H1 (cell line): ENCODE measurements at regions not wholly inside any gene's neighbourhood (a gene's known extent, or its start where the extent isn't known, plus 50 kb on each side); places are given as distances from the start of the nearest gene placed in this dataset.

Experiments
- CTCF ChIA-PET: fragments of 300-600 bp; sonication (Branson Sonifier 250); formaldehyde crosslinking; loops from one replicate; lab custom pipeline; 2021; ENCODE audit not compliant: partially characterized antibody; lab: Charles Lee
- POLR2A ChIA-PET: fragments of 300-600 bp; sonication (Branson Sonifier 250); formaldehyde crosslinking; loops from one replicate; lab custom pipeline; 2021; ENCODE audit warnings: inconsistent platforms; ENCODE audit not compliant: partially characterized antibody; lab: Charles Lee
- DNase-seq, 2 experiments: peaks; one replicate each; pipeline versions ENCODE4 v3.0.0 to v3.0.0-alpha.2; 2010 to 2022; ENCODE audit warnings: low spot score in 2 of 2, low read depth in 1 of 2, mixed read lengths in 1 of 2
- FAIRE-seq: peaks from 2 replicates; lab custom pipeline; 2011; peaks lifted over from hg19 to GRCh38; lab: Jason Lieb, UNC
- H2AFZ ChIP-seq: 2 replicates; pipeline ENCODE4 v1.8.1; 2012; ENCODE audit warnings: low read length, inconsistent platforms
- H2AK5ac ChIP-seq: 2 replicates; pipeline ENCODE4 v1.6.1; 2013; ENCODE audit warnings: low read depth, low read length
- H2BK120ac ChIP-seq: replicated peaks from 2 replicates; pipeline ENCODE3; 2013; ENCODE audit warnings: low read depth, low read length, inconsistent platforms
- H2BK12ac ChIP-seq: 2 replicates; pipeline ENCODE4 v1.6.1; 2013; ENCODE audit warnings: low read depth, low read length
- H2BK15ac ChIP-seq: 2 replicates; pipeline ENCODE4 v1.6.1; 2013; ENCODE audit warnings: low read length
- H2BK20ac ChIP-seq: 2 replicates; pipeline ENCODE4 v1.6.1; 2013; ENCODE audit warnings: low read length
- H2BK5ac ChIP-seq: 2 replicates; pipeline ENCODE4 v1.6.1; 2013; ENCODE audit warnings: low read depth, low read length
- H3K14ac ChIP-seq: 2 replicates; pipeline ENCODE4 v1.6.1; 2013; ENCODE audit warnings: inconsistent platforms; ENCODE audit not compliant: insufficient read length
- H3K18ac ChIP-seq: 2 replicates; pipeline ENCODE4 v1.6.1; 2013; ENCODE audit warnings: low read length; ENCODE audit errors: extremely low read depth
- H3K23ac ChIP-seq: 2 replicates; pipeline ENCODE4 v1.6.1; 2013; ENCODE audit warnings: inconsistent platforms; ENCODE audit not compliant: insufficient read length
- H3K23me2 ChIP-seq: 2 replicates; pipeline ENCODE4 v1.6.1; 2013; ENCODE audit warnings: low read depth, low read length
- H3K27ac ChIP-seq: 2 replicates; pipeline ENCODE4 v1.6.1; 2011; ENCODE audit warnings: low read depth, low read length, inconsistent platforms
- H3K27me3 ChIP-seq, 4 experiments: replicated peaks in 1 of 4; 1 replicate in 1 of 4; 2 replicates in 3 of 4; pipeline versions ENCODE4 v1.6.1 to v1.8.1; 2011 to 2013; ENCODE audit warnings: low read length in 3 of 4, mild to moderate bottlenecking in 3 of 4, inconsistent platforms in 2 of 4, mixed read lengths in 2 of 4, moderate library complexity in 1 of 4; ENCODE audit not compliant: control insufficient read depth in 3 of 4, insufficient read depth in 3 of 4; ENCODE audit errors: extremely low read depth in 1 of 4
- H3K36me3 ChIP-seq, 4 experiments: 2 replicates each; pipeline versions ENCODE4 v1.6.1 to v1.8.1; 2011 to 2013; ENCODE audit warnings: mild to moderate bottlenecking in 4 of 4, low read length in 3 of 4, moderate library complexity in 2 of 4, control low read depth in 1 of 4, inconsistent platforms in 1 of 4; ENCODE audit not compliant: insufficient read depth in 4 of 4, control insufficient read depth in 2 of 4
- H3K4ac ChIP-seq: replicated peaks from 2 replicates; pipeline ENCODE3; 2013; ENCODE audit warnings: low read length, low read depth, mixed read lengths, inconsistent platforms; ENCODE audit not compliant: insufficient read length
- H3K4me1 ChIP-seq, 4 experiments: replicated peaks in 1 of 4; 1 replicate in 1 of 4; 2 replicates in 3 of 4; pipeline versions ENCODE4 v1.6.1 to v1.8.1; 2011 to 2013; ENCODE audit warnings: low read length in 3 of 4, inconsistent platforms in 2 of 4, mixed read lengths in 1 of 4; ENCODE audit not compliant: insufficient read depth in 4 of 4, control insufficient read depth in 3 of 4
- H3K4me2 ChIP-seq, 2 experiments: 2 replicates each; pipeline versions ENCODE4 v1.6.1 to v1.8.1; 2011 to 2013; ENCODE audit warnings: low read depth in 2 of 2, low read length in 2 of 2, control low read depth in 1 of 2, inconsistent platforms in 1 of 2, mild to moderate bottlenecking in 1 of 2; ENCODE audit not compliant: insufficient read depth in 1 of 2
- H3K4me3 ChIP-seq, 4 experiments: fragments of 200-600, 300-600 bp in 1 of 4; sonication (generic), shearing (Covaris generic), sonication (Bioruptor Twin) in 1 of 4; 2 replicates each; pipeline versions ENCODE4 v1.5.1 to v1.8.1; 2011 to 2016; ENCODE audit warnings: low read length in 4 of 4, low read depth in 3 of 4, control low read depth in 2 of 4, inconsistent platforms in 2 of 4, mild to moderate bottlenecking in 2 of 4, mixed read lengths in 1 of 4, moderate library complexity in 1 of 4; ENCODE audit not compliant: insufficient read depth in 2 of 4; ENCODE audit errors: extremely low read depth in 1 of 4
- H3K56ac ChIP-seq: replicated peaks from 2 replicates; pipeline ENCODE3; 2013; ENCODE audit warnings: low read depth, mild to moderate bottlenecking, mixed read lengths, low read length, inconsistent platforms; ENCODE audit not compliant: insufficient read length
- H3K79me1 ChIP-seq: 2 replicates; pipeline ENCODE4 v1.6.1; 2013; ENCODE audit warnings: low read depth, low read length, control low read depth
- H3K79me2 ChIP-seq, 2 experiments: 2 replicates each; pipeline versions ENCODE4 v1.6.1 to v1.8.1; 2012 to 2013; ENCODE audit warnings: low read length in 2 of 2, mild to moderate bottlenecking in 2 of 2, inconsistent platforms in 1 of 2; ENCODE audit not compliant: insufficient read depth in 2 of 2, control insufficient read depth in 1 of 2
- H3K9ac ChIP-seq, 4 experiments: replicated peaks in 1 of 4; 1 replicate in 1 of 4; 2 replicates in 3 of 4; pipeline versions ENCODE4 v1.6.1 to v1.8.1; 2011 to 2013; ENCODE audit warnings: low read depth in 3 of 4, low read length in 3 of 4, control low read depth in 2 of 4, mild to moderate bottlenecking in 2 of 4, moderate library complexity in 2 of 4, inconsistent platforms in 1 of 4; ENCODE audit errors: extremely low read depth in 1 of 4
- H3K9me3 ChIP-seq, 2 experiments: 2 replicates each; pipeline versions ENCODE4 v1.6.1 to v1.8.1; 2012 to 2013; ENCODE audit warnings: mild to moderate bottlenecking in 2 of 2, moderate library complexity in 2 of 2, control low read depth in 1 of 2, inconsistent platforms in 1 of 2, low read depth in 1 of 2, low read length in 1 of 2, mixed read lengths in 1 of 2; ENCODE audit not compliant: insufficient read depth in 2 of 2
- H4K20me1 ChIP-seq, 2 experiments: replicated peaks in 1 of 2; 2 replicates each; pipeline versions ENCODE3 to v1.8.1; 2011 to 2013; ENCODE audit warnings: inconsistent platforms in 2 of 2, low read length in 2 of 2, mild to moderate bottlenecking in 1 of 2; ENCODE audit not compliant: insufficient read depth in 2 of 2, control insufficient read depth in 1 of 2
- H4K5ac ChIP-seq: 2 replicates; pipeline ENCODE4 v1.6.1; 2013; ENCODE audit warnings: low read length, low read depth, mixed read lengths, inconsistent platforms; ENCODE audit not compliant: insufficient read length
- H4K8ac ChIP-seq: 2 replicates; pipeline ENCODE4 v1.8.0; 2013; ENCODE audit warnings: mild to moderate bottlenecking, moderate library complexity, low read length, inconsistent platforms; ENCODE audit not compliant: insufficient read depth; ENCODE audit errors: extremely low read depth
- H4K91ac ChIP-seq: replicated peaks from 2 replicates; pipeline ENCODE3; 2013; ENCODE audit warnings: low read length, mixed read lengths, inconsistent platforms; ENCODE audit not compliant: insufficient read length
- BCL11A ChIP-seq, 2 experiments: IDR thresholded peaks; one replicate each; pipeline ENCODE4 v1.6.1; 2011; ENCODE audit warnings: low read depth in 2 of 2, low read length in 2 of 2, mild to moderate bottlenecking in 2 of 2
- CHD2 ChIP-seq: IDR thresholded peaks from 2 replicates; pipeline ENCODE4 v1.6.1; 2012; ENCODE audit warnings: low read length, improper control_type of control experiment
- CREB1 ChIP-seq: IDR thresholded peaks from 2 replicates; pipeline ENCODE4 v1.6.1; 2012; ENCODE audit warnings: inconsistent platforms
- HDAC2 ChIP-seq, 2 experiments: fragments of 300-600 bp in 1 of 2; sonication (generic) in 1 of 2; IDR thresholded peaks; 2 replicates each; pipeline ENCODE4 v1.6.1; 2011 to 2012; ENCODE audit warnings: low read depth in 2 of 2, low read length in 2 of 2, mild to moderate bottlenecking in 2 of 2, moderate library complexity in 2 of 2, borderline replicate concordance in 1 of 2, inconsistent platforms in 1 of 2
- JUN ChIP-seq: IDR thresholded peaks from 2 replicates; pipeline ENCODE4 v1.6.1; 2011; ENCODE audit warnings: low read depth, mild to moderate bottlenecking, improper control_type of control experiment, low read length
- NANOG ChIP-seq: IDR thresholded peaks from 2 replicates; pipeline ENCODE4 v1.6.1; 2011; ENCODE audit warnings: low read length, low read depth, mild to moderate bottlenecking, inconsistent platforms; ENCODE audit not compliant: insufficient read depth, poor library complexity, severe bottlenecking
- PHF8 ChIP-seq: fragments of 200-600 bp; sonication (generic); conservative IDR thresholded peaks from 2 replicates; pipeline ENCODE4 v1.7.1; 2012; ENCODE audit warnings: low read depth, mild to moderate bottlenecking, inconsistent platforms, low read length, moderate library complexity
- RFX5 ChIP-seq: IDR thresholded peaks from 2 replicates; pipeline ENCODE4 v1.6.1; 2011; ENCODE audit warnings: low read depth, low read length, improper control_type of control experiment, borderline replicate concordance
- SP2 ChIP-seq: IDR thresholded peaks from 2 replicates; pipeline ENCODE4 v1.6.1; 2012; ENCODE audit warnings: mild to moderate bottlenecking, low read length, inconsistent platforms
- SP4 ChIP-seq: IDR thresholded peaks from 2 replicates; pipeline ENCODE4 v1.6.1; 2012; ENCODE audit warnings: low read length, inconsistent platforms
- TAF1 ChIP-seq: IDR thresholded peaks from 2 replicates; pipeline ENCODE4 v1.6.1; 2011; ENCODE audit warnings: mild to moderate bottlenecking, low read depth, low read length
- TAF7 ChIP-seq: optimal IDR thresholded peaks from 2 replicates; pipeline ENCODE3; 2011; ENCODE audit warnings: low read depth, mild to moderate bottlenecking, inconsistent platforms, low read length, moderate library complexity, borderline replicate concordance
- TCF12 ChIP-seq: IDR thresholded peaks from 2 replicates; pipeline ENCODE4 v1.6.1; 2011; ENCODE audit warnings: low read depth, mild to moderate bottlenecking, low read length
- YY1 ChIP-seq: IDR thresholded peaks from 2 replicates; pipeline ENCODE4 v1.6.1; 2011; ENCODE audit warnings: low read depth, mild to moderate bottlenecking, low read length
- WGBS, 2 experiments: shearing (Covaris generic) in 1 of 2; methylation state at CpG; one replicate each; pipeline versions ENCODE4 v1.1.6 to v1.1.7; 2013 to 2015; ENCODE audit warnings: low lambda C conversion rate in 2 of 2, mixed read lengths in 2 of 2, inconsistent platforms in 1 of 2, low coverage in 1 of 2, missing lambda C conversion rate in 1 of 2; ENCODE audit not compliant: insufficient replicate concordance in 2 of 2, insufficient coverage in 1 of 2, insufficient read length in 1 of 2; ENCODE audit errors: extremely low coverage in 1 of 2, missing lambda C conversion rate in 1 of 2; 5-methylcytosine and 5-hydroxymethylcytosine counted together
- TF ChIP-seq, protein P1 (sequence below): IDR thresholded peaks from 2 replicates; pipeline ENCODE4 v1.6.1; 2011; ENCODE audit warnings: low read length, improper control_type of control experiment

DNA sequence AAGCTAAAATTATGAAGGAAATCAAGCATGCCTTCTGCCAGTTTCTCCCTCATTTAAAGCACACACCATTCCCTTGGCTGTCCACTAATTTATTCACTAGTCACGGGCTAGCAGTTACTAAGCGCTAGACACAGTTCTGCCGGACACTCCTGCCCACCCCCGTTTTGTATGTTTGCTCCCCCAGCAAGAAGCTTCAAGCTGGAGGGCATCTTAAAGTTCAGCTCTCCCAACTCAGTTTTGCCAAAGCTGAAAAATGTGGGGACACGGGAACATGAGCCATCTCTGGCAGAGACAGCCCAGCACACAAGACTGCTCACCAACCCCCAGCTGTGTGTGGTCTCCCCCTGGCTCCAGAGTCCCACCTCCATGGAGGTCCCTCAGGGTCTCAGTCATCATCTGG is 263.6 kb downstream of the BRD1 start:
- Histone ChIP-seq H4K20me1 (peaks cover 0 to 4% of the 10 kb centered on the region in 2 experiments), H3K4me3 (no peak overlapping the region), H2AFZ (no peak overlapping the region), H3K79me1 (no peaks in the 10 kb centered on the region), H3K56ac (no peak overlapping the region), H3K9me3 (peaks cover 0 to 6% of the 10 kb centered on the region in 2 experiments; a peak in 1 of 4 replicates), H3K36me3 (no peaks in the 10 kb centered on the region), H3K4me2 (no peak overlapping the region), H4K5ac (no peak overlapping the region), H3K4ac (no peak overlapping the region), H2BK5ac (no peak overlapping the region), H3K27me3 (no peaks in the 10 kb centered on the region), H3K14ac (no peak overlapping the region), H3K27ac (no peak overlapping the region), H2BK12ac (no peak overlapping the region), H3K9ac (no peak overlapping the region), H3K18ac (no peak overlapping the region), H2BK15ac (no peak overlapping the region), H4K8ac (no peak overlapping the region), H3K23me2 (peaks cover 8% of the 10 kb centered on the region; the same call in 1 of the 2 replicates), H2BK120ac (no peak overlapping the region), H3K23ac (no peak overlapping the region), H2AK5ac (no peak overlapping the region), H3K79me2 (no peaks in the 10 kb centered on the region), H3K4me1 (no peaks in the 10 kb centered on the region), H4K91ac (no peak overlapping the region), H2BK20ac (no peak overlapping the region)
- CTCF ChIA-PET = interaction anchor here (0.8 kb wide), 1 partner anchor 246 kb away, joined by 3 read pairs; no protein-coding TSS in a partner anchor
- POLR2A ChIA-PET = no interaction called here
- DNase-seq (no peak), FAIRE-seq (no peak)
- WGBS, 2 experiments = 86% methylated on average over 5 of the region's 5 CpGs; no CpG with 5 or more reads in 1 of the 2 experiments
- no peak for TF ChIP-seq RFX5
- TF ChIP-seq SP4 = no peak
- no peak for TF ChIP-seq TAF1
- TF ChIP-seq BCL11A (IDR thresholded peaks at IDR 0.05; ENCODE audit: low read depth in 2 of 2, low read length in 2 of 2) = no peak
- TF ChIP-seq PHF8 = no peak
- no peak for TF ChIP-seq NANOG
- TF ChIP-seq CHD2 = no peak
- no peak for TF ChIP-seq SP2
- TF ChIP-seq, protein P1, sequence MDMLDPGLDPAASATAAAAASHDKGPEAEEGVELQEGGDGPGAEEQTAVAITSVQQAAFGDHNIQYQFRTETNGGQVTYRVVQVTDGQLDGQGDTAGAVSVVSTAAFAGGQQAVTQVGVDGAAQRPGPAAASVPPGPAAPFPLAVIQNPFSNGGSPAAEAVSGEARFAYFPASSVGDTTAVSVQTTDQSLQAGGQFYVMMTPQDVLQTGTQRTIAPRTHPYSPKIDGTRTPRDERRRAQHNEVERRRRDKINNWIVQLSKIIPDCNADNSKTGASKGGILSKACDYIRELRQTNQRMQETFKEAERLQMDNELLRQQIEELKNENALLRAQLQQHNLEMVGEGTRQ = no peak
- no peak for TF ChIP-seq HDAC2 (IDR thresholded peaks at IDR 0.05; ENCODE audit: borderline replicate concordance in 1 of 2, low read depth in 2 of 2, low read length in 2 of 2)
- TF ChIP-seq TAF7 = no peak
- TF ChIP-seq YY1 = no peak
- TF ChIP-seq JUN = no peak
- TF ChIP-seq TCF12 = no peak
- no peak for TF ChIP-seq CREB1
